ENCODE measurements at regions not wholly inside any gene's neighbourhood (a gene's known extent, or its start where the extent isn't known, plus 50 kb on each side); places are given as distances from the start of the nearest gene placed in this dataset.
A peak's percentile ranks its signal among the peaks of the same experiment; 100 is the strongest.

GRCh38 chr2:145110668-145111356 is 590.9 kb upstream of the ZEB2 start:
- H3K4me3 ChIP-seq (ENCODE audit: low read depth, low read length), result no peak overlapping the region
- DNase-seq (ENCODE audit: low read depth), result no peak
- no peak for TF ChIP-seq CTCF (conservative IDR thresholded peaks at IDR 0.05; ENCODE audit: low read depth, low read length)

GRCh38 chr2:145108959-145109710 is 589.2 kb upstream of the ZEB2 start:
- DNase-seq (ENCODE audit: low read depth), result peak; percentile 52
- no peak for TF ChIP-seq CTCF (conservative IDR thresholded peaks at IDR 0.05; ENCODE audit: low read depth, low read length)
- peak overlapping the region; percentile 15 for H3K4me3 ChIP-seq (ENCODE audit: low read depth, low read length)

GRCh38 chr2:145108361-145108778 is 588.5 kb upstream of the ZEB2 start:
- TF ChIP-seq CTCF (conservative IDR thresholded peaks at IDR 0.05; ENCODE audit: low read depth, low read length), result no peak
- peak; percentile 64 for DNase-seq (ENCODE audit: low read depth)
- peak overlapping the region; percentile 15 for H3K4me3 ChIP-seq (ENCODE audit: low read depth, low read length)

GRCh38 chr2:145106293-145106692 is 586.4 kb upstream of the ZEB2 start:
- DNase-seq (ENCODE audit: low read depth), result no peak
- TF ChIP-seq CTCF (conservative IDR thresholded peaks at IDR 0.05; ENCODE audit: low read depth, low read length), result no peak
- no peak overlapping the region for H3K4me3 ChIP-seq (ENCODE audit: low read depth, low read length)

- H3K4me3 ChIP-seq (ENCODE audit: low read depth, low read length), result no peak overlapping the region
- no peak for DNase-seq (ENCODE audit: low read depth)
- no peak for TF ChIP-seq CTCF (conservative IDR thresholded peaks at IDR 0.05; ENCODE audit: low read depth, low read length)
Measured at GRCh38 chr2:145102706-145103105, 582.8 kb upstream of the ZEB2 start.

GRCh38 chr2:145100301-145100700 is 580.4 kb upstream of the ZEB2 start:
- no peak for TF ChIP-seq CTCF (conservative IDR thresholded peaks at IDR 0.05; ENCODE audit: low read depth, low read length)
- no peak overlapping the region for H3K4me3 ChIP-seq (ENCODE audit: low read depth, low read length)
- no peak for DNase-seq (ENCODE audit: low read depth)
